ENCODE measurements at regions not wholly inside any gene's neighbourhood (a gene's known extent, or its start where the extent isn't known, plus 50 kb on each side); places are given as distances from the start of the nearest gene placed in this dataset.
A peak's percentile ranks its signal among the peaks of the same experiment; 100 is the strongest.

- no peak for DNase-seq (ENCODE audit: low spot score)
Observed at GRCh38 chr9:94159069-94159939, 75.0 kb downstream of the PTPDC1 start.

- DNase-seq (ENCODE audit: low spot score) = peak; percentile 40
Observed at GRCh38 chr9:94160594-94161501, 76.6 kb downstream of the PTPDC1 start.

GRCh38 chr9:94161673-94162072, 77.4 kb downstream of the PTPDC1 start:
- no peak for DNase-seq (ENCODE audit: low spot score)

- no peak for DNase-seq (ENCODE audit: low spot score)
Observed at GRCh38 chr9:94164806-94165549, 80.7 kb downstream of the PTPDC1 start.

GRCh38 chr9:94165592-94166235, 81.5 kb downstream of the PTPDC1 start:
- peak; percentile 96 for DNase-seq (ENCODE audit: low spot score)

- peak; percentile 89 for DNase-seq (ENCODE audit: low spot score)
Observed at GRCh38 chr9:94166236-94166975, 82.1 kb downstream of the PTPDC1 start.

GRCh38 chr9:94166976-94167346, 82.7 kb downstream of the PTPDC1 start:
- no peak for DNase-seq (ENCODE audit: low spot score)

GRCh38 chr9:94167376-94167890, 83.2 kb downstream of the PTPDC1 start:
- DNase-seq (ENCODE audit: low spot score) = no peak

GRCh38 chr9:94168203-94169000, 84.1 kb downstream of the PTPDC1 start:
- DNase-seq (ENCODE audit: low spot score) = no peak

- DNase-seq (ENCODE audit: low spot score) = no peak
Observed at GRCh38 chr9:94169968-94170367, 85.7 kb downstream of the PTPDC1 start.

- no peak for DNase-seq (ENCODE audit: low spot score)
Observed at GRCh38 chr9:94173632-94174031, 85.5 kb upstream of the ZNF169 start.

GRCh38 chr9:94174164-94174563, 84.9 kb upstream of the ZNF169 start:
- no peak for DNase-seq (ENCODE audit: low spot score)

GRCh38 chr9:94175669-94176068, 83.4 kb upstream of the ZNF169 start:
- DNase-seq (ENCODE audit: low spot score) = no peak

GRCh38 chr9:94176608-94177007, 82.5 kb upstream of the ZNF169 start:
- no peak for DNase-seq (ENCODE audit: low spot score)

- DNase-seq (ENCODE audit: low spot score) = no peak
Observed at GRCh38 chr9:94178927-94179326, 80.2 kb upstream of the ZNF169 start.

GRCh38 chr9:94181408-94182181, 77.5 kb upstream of the ZNF169 start:
- DNase-seq (ENCODE audit: low spot score) = no peak

GRCh38 chr9:94182532-94182931, 76.6 kb upstream of the ZNF169 start:
- DNase-seq (ENCODE audit: low spot score) = no peak

- no peak for DNase-seq (ENCODE audit: low spot score)
Observed at GRCh38 chr9:94183240-94183999, 75.7 kb upstream of the ZNF169 start.

All from HuH-7.5 (cell line).